H1 (cell line): ENCODE measurements at regions not wholly inside any gene's neighbourhood (a gene's known extent, or its start where the extent isn't known, plus 50 kb on each side); places are given as distances from the start of the nearest gene placed in this dataset.

Source experiments
- HDAC6 ChIP-seq: IDR thresholded peaks from one replicate; pipeline ENCODE4 v1.7.1; 2012; ENCODE audit warnings: low read depth, mild to moderate bottlenecking, inconsistent platforms, low read length, moderate library complexity
- JUN ChIP-seq: IDR thresholded peaks from 2 replicates; pipeline ENCODE4 v1.6.1; 2011; ENCODE audit warnings: low read depth, mild to moderate bottlenecking, improper control_type of control experiment, low read length
- KDM5A ChIP-seq: fragments of 200-600 bp; IDR thresholded peaks from 2 replicates; pipeline ENCODE4 v1.7.1; 2012; ENCODE audit warnings: mild to moderate bottlenecking, low read length, inconsistent platforms, mixed read lengths
- TBP ChIP-seq: IDR thresholded peaks from 2 replicates; pipeline ENCODE4 v1.6.1; 2011; ENCODE audit warnings: low read depth, low read length, improper control_type of control experiment
- TF ChIP-seq, protein P1 (sequence below): fragments of 300-600 bp; sonication (generic); IDR thresholded peaks from 2 replicates; pipeline ENCODE4 v1.7.1; 2012; ENCODE audit warnings: low read length, moderate library complexity, mild to moderate bottlenecking, inconsistent platforms; ENCODE audit not compliant: insufficient replicate concordance
- TF ChIP-seq, protein P2 (sequence below): IDR thresholded peaks from 2 replicates; pipeline ENCODE4 v1.6.1; 2012; ENCODE audit warnings: low read length, inconsistent platforms

DNA sequence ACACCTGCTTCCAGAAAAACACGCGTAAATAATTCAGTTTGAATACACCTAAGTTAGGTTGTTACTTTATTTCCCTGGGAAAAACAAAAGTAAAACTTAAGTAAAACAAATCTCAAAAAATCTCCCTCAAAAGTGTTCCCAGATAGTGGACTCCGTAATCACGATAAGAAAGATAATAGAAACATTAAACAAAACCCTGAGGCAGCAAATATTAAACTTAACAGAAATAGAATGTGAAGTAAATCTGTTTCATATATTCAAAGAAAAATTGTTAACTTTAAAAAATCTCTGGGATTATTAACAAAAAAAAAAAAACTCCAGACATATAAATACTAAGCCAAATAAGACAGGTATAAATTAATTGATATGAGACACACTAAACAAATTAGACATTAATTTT lies 743.2 kb upstream of the NCAM2 start (continued):
- TF ChIP-seq, protein P1, sequence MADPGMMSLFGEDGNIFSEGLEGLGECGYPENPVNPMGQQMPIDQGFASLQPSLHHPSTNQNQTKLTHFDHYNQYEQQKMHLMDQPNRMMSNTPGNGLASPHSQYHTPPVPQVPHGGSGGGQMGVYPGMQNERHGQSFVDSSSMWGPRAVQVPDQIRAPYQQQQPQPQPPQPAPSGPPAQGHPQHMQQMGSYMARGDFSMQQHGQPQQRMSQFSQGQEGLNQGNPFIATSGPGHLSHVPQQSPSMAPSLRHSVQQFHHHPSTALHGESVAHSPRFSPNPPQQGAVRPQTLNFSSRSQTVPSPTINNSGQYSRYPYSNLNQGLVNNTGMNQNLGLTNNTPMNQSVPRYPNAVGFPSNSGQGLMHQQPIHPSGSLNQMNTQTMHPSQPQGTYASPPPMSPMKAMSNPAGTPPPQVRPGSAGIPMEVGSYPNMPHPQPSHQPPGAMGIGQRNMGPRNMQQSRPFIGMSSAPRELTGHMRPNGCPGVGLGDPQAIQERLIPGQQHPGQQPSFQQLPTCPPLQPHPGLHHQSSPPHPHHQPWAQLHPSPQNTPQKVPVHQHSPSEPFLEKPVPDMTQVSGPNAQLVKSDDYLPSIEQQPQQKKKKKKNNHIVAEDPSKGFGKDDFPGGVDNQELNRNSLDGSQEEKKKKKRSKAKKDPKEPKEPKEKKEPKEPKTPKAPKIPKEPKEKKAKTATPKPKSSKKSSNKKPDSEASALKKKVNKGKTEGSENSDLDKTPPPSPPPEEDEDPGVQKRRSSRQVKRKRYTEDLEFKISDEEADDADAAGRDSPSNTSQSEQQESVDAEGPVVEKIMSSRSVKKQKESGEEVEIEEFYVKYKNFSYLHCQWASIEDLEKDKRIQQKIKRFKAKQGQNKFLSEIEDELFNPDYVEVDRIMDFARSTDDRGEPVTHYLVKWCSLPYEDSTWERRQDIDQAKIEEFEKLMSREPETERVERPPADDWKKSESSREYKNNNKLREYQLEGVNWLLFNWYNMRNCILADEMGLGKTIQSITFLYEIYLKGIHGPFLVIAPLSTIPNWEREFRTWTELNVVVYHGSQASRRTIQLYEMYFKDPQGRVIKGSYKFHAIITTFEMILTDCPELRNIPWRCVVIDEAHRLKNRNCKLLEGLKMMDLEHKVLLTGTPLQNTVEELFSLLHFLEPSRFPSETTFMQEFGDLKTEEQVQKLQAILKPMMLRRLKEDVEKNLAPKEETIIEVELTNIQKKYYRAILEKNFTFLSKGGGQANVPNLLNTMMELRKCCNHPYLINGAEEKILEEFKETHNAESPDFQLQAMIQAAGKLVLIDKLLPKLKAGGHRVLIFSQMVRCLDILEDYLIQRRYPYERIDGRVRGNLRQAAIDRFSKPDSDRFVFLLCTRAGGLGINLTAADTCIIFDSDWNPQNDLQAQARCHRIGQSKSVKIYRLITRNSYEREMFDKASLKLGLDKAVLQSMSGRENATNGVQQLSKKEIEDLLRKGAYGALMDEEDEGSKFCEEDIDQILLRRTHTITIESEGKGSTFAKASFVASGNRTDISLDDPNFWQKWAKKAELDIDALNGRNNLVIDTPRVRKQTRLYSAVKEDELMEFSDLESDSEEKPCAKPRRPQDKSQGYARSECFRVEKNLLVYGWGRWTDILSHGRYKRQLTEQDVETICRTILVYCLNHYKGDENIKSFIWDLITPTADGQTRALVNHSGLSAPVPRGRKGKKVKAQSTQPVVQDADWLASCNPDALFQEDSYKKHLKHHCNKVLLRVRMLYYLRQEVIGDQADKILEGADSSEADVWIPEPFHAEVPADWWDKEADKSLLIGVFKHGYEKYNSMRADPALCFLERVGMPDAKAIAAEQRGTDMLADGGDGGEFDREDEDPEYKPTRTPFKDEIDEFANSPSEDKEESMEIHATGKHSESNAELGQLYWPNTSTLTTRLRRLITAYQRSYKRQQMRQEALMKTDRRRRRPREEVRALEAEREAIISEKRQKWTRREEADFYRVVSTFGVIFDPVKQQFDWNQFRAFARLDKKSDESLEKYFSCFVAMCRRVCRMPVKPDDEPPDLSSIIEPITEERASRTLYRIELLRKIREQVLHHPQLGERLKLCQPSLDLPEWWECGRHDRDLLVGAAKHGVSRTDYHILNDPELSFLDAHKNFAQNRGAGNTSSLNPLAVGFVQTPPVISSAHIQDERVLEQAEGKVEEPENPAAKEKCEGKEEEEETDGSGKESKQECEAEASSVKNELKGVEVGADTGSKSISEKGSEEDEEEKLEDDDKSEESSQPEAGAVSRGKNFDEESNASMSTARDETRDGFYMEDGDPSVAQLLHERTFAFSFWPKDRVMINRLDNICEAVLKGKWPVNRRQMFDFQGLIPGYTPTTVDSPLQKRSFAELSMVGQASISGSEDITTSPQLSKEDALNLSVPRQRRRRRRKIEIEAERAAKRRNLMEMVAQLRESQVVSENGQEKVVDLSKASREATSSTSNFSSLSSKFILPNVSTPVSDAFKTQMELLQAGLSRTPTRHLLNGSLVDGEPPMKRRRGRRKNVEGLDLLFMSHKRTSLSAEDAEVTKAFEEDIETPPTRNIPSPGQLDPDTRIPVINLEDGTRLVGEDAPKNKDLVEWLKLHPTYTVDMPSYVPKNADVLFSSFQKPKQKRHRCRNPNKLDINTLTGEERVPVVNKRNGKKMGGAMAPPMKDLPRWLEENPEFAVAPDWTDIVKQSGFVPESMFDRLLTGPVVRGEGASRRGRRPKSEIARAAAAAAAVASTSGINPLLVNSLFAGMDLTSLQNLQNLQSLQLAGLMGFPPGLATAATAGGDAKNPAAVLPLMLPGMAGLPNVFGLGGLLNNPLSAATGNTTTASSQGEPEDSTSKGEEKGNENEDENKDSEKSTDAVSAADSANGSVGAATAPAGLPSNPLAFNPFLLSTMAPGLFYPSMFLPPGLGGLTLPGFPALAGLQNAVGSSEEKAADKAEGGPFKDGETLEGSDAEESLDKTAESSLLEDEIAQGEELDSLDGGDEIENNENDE, result no peak
- TF ChIP-seq, protein P2, sequence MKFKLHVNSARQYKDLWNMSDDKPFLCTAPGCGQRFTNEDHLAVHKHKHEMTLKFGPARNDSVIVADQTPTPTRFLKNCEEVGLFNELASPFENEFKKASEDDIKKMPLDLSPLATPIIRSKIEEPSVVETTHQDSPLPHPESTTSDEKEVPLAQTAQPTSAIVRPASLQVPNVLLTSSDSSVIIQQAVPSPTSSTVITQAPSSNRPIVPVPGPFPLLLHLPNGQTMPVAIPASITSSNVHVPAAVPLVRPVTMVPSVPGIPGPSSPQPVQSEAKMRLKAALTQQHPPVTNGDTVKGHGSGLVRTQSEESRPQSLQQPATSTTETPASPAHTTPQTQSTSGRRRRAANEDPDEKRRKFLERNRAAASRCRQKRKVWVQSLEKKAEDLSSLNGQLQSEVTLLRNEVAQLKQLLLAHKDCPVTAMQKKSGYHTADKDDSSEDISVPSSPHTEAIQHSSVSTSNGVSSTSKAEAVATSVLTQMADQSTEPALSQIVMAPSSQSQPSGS, result no peak
- TF ChIP-seq KDM5A (no peak), HDAC6 (no peak), TBP (no peak), JUN (no peak)
